ENCODE measurements at regions not wholly inside any gene's neighbourhood (a gene's known extent, or its start where the extent isn't known, plus 50 kb on each side); places are given as distances from the start of the nearest gene placed in this dataset.
"Not testable (repeated sequence)": the region's sequence is repeated elsewhere in the genome, so short reads cannot be mapped to it uniquely, and the experiment has no call there.

- DNase-seq: no peak
These were observed 106.3 kb upstream of the FOXA2 start for GRCh38 chr20:22690616-22691179.

- DNase-seq: peak in 52 of 56 donors; percentile 12 to 80 (median 52)
These were observed 107.2 kb upstream of the FOXA2 start for GRCh38 chr20:22691369-22692118.

DNA sequence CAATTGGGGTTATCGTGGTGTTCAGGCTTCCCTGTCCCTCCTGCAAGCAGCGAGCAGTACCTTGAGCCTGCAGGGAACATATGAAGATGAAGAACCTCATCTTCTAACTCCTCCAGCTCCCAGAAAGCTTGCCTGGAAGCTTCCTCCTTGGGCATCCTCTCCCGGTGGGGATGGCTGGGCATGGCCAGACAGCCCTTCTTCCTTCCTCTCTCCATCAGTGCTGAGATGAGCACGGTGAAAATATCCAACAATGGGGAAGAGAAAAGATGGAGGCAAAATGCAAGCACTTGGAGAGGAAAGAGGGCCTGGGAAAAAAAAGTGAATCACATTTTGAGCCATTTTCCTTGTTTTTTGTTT lies 107.7 kb upstream of the FOXA2 start:
- no peak for DNase-seq

DNA sequence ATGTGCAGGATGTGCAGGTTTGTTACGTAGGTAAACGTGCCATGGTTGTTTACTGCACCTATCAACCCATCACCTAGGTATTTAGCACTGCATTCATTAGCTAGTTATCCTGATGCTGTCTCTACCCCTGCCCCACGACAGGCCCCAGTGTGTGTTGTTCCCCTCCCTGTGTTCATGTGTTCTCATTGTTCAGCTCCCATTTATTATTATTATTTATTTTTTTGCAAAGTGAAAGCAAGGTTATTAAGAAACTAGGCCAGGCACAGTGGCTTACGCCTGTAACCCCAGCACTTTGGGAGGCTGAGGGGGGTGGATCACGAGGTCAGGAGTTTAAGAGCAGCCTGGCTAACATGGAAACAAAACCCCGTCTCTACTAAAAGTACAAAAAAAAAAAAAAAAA lies 108.2 kb upstream of the FOXA2 start:
- DNase-seq: not testable (repeated sequence)

DNA sequence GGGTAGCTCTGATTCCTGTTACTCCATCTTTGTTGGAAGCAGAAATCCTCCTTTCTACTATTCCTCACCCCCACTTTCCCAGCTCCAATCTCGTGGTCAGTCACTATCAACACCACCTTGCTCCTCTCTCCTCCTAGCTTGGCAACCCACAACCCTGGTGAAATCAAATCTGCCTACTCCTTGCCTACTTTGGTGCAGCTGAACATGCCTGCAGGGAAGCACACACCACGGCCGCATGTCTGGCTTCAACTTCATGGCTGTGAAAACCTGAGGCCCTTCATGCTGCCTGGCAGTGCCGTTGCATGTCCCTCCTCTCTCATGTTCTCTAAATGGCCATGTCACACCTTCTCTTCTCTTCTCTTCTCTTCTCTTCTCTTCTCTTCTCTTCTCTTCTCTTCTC lies 112.4 kb upstream of the FOXA2 start:
- DNase-seq: no peak

DNA sequence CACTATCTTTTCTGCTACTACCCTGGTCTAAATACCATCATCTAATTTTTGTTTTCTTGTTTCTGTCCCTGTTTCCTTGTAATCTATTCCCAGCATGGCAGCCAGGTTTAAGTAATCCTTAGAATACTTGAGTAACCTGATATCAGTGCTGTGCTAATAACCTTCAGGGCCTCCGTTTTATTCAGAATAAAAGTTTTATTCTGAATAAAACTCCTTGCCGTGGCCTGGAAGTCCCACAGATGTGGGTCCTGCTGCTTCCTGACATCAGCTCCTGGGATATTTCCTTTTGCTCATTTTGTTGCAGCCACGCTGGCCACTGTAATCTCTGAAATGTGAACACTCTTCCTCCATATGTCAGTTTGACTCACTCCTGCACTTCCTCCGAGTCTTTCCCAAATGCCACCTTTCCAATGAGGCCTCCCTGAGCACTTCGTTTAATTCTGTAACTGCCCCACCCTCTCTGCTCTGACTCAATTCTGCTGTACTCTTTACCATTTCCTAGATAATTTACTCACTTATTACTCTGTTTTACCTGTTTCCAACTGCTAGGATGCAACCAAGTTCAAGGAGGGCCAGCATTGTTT lies 114.0 kb upstream of the FOXA2 start:
- no peak for DNase-seq

- no peak for DNase-seq
These were observed 115.0 kb upstream of the FOXA2 start for GRCh38 chr20:22699396-22699795.

DNA sequence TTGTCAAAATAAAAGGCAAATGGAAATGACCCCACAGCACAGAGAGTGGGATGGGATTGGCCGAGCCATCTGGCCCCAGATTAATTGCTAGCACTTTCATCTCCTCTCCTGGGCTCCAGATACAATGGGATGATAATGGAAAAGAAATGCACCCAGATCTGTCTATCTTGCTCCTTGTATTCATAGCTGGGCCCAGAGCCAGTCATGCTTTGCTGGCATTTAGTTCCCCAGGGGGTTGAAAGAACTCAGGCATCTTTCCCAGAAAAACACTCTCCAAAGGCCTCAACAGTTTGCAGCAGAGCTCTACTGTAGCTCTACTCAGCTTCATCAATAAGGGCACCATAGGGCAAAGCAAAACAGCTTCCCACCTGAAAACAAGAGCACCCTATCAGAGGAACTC lies 116.0 kb upstream of the FOXA2 start:
- peak in 1 of 56 donors; percentile 18 for DNase-seq

- DNase-seq: no peak
These were observed 117.4 kb upstream of the FOXA2 start for GRCh38 chr20:22701679-22702308.

- no peak for DNase-seq
These were observed 119.5 kb upstream of the FOXA2 start for GRCh38 chr20:22703843-22704242.

GRCh38 chr20:22711971-22712755 lies 127.8 kb upstream of the FOXA2 start:
- DNase-seq: no peak

DNA sequence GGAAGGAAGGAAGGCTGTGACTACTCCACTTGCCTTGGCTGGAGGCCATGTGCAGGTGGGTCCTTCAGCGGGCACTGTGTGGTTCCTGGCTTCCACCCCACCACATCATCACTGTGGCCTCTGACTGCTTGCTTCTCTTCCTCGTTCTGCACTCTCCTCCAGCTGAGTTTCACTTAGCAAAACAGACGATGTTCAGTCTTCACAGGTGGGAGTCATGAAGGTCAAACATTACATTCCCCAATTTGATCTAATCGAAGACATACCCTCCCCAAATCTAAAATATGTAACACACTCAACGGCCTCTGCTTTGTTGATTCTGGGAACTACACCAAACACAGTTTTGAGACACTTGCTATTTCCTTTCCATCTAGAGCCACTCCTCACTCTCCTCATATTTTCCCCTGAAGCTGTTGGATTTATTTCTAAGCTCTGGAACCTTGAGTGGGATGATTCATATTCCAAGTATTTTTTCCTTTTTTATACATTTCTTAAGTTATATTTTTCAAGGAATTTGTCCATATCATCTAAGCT lies 132.5 kb upstream of the FOXA2 start:
- DNase-seq: no peak

DNA sequence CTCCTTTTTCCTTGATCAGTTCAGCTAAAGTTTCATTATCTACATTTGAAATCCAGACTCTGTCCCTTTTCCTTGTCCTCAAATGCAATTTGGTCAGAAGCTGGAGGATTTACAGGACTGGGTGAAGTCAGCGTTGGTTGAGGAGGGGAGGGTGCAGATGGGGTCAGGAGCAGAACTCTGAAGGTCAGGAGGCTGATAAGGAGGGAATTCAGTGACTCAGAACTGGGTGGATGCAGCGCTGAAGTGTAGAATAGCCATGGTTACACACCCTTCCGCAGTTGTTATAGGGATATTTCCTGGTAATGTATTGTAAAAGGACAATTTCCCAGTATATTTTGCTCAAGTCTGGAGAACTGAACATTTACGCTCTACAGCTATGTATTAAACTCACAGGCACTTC lies 133.1 kb upstream of the FOXA2 start:
- no peak for DNase-seq

DNA sequence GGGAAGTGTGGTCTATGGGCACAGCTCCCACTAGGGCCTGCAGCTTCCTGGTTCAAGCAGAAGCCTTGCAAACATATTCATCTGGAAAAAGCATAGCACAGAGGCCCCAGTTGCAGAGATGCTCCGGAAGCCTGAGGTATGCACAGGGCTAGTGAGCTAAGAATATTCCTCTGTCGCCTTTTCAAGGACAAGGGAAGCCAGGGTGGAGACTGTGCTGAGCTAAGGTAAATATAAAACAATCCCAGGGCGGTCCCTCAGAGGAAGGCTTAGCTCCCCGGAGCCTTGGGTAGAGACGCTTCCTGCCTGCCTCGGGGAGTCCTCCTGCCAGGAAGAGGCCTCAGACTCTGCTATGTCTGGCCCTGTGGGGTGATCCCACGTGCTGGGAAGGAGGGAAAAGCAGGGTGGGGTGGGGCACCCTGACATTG lies 134.8 kb upstream of the FOXA2 start:
- no peak for DNase-seq

DNA sequence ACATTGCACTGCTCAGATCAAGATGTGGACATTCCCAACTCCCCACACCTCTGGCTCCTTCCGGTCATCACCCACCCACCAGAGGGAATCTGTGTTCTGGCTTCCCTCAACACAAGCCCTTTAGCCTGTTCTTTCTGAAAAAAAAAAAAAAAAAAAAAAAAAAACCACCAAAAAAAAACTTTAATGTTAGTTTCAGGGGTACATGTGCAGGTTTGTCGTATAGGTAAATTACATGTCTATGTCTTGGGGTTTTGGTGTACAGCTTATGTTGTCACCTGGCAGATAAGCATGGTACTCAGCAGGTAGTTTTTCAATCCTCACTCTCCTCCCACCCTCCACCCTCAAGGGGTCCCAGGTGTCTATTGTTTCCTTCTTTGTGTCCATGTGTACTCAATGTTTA lies 135.8 kb upstream of the FOXA2 start:
- no peak for DNase-seq

DNA sequence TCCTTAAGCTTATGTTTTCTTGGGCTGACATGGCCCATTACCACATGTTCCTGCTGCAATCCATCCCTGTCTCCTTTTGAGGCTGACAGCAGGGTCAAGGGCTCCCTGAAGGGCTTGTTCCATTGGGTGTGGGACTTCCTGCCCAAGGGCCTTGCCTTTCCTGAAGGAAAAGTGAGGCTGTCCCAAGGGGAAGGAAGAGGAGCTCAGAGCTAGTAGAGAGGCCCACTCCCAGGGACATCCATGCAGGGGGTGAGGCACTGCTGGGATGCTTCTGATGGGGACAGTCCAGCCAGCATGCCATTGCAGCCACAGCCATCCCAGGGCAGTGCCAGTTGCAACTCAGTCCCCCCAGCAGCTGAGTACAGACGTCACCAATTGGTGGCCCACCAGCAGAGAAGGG lies 138.4 kb upstream of the FOXA2 start:
- DNase-seq: no peak

DNA sequence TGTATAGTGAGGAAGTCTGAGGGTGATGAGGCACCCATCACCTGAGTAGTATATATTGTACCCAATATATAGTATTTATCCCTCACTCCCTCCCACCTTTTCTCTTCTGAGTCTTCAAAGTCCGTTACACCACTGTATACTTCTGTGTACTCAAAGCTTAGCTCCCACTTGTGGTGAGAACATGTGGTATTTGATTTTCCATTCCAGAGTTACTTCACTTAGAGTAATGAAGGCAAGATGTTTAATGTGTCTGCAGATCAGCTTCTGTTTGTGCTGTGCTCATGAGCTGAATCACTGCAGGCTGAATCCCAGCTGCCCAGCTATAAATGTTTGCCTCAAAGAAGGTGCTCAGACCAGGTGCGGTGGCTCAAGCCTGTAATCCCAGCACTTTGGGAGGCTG lies 139.3 kb upstream of the FOXA2 start:
- DNase-seq: no peak

DNA sequence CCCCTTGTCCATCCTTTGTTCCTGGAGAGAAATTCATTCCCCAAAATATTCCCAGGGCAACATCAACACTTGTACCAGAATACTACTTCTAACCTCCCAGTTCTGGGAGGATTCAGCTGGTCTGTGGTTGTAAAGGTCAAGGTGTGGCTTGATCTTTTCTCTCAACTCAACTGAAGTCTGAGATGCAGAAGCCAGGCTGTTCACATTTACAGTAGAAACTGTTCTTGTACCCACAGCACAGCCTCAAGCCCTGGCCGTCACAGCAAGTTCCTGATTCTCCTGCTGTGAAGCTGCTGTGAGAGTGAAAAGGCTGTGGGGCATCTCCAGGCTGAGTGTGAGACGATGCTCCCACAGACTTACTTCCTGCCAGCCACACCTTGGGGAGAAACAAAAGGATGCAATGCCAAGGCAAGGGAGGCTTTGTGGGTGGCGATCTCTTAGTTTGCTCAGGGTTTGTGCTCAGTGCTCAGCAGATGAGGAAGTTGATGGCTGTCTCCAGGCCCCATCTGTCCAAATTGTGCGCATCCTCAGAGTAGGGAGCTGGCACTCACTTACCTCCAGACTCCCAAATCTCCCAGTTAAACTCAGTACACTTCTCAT lies 143.9 kb upstream of the FOXA2 start:
- no peak for DNase-seq

DNA sequence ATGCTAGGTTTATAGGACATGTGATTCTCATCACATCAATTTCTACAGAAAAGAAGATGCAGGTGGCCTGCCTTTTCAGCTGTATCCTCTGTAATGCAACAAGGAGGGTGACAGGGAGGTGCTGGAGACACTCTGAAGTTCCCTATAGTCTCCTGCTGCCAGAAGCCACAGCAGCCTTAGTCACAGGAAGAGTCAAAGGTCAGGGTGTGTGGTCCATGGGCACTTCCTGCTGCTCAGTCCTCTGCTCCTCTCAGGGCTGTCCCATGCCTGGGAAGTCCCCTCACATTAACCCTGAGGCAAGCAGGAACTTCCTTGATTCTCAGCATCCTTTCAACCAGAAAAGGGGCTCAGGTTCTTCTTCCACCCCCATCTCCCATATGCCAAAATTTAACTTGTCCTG lies 144.8 kb upstream of the FOXA2 start:
- no peak for DNase-seq

DNA sequence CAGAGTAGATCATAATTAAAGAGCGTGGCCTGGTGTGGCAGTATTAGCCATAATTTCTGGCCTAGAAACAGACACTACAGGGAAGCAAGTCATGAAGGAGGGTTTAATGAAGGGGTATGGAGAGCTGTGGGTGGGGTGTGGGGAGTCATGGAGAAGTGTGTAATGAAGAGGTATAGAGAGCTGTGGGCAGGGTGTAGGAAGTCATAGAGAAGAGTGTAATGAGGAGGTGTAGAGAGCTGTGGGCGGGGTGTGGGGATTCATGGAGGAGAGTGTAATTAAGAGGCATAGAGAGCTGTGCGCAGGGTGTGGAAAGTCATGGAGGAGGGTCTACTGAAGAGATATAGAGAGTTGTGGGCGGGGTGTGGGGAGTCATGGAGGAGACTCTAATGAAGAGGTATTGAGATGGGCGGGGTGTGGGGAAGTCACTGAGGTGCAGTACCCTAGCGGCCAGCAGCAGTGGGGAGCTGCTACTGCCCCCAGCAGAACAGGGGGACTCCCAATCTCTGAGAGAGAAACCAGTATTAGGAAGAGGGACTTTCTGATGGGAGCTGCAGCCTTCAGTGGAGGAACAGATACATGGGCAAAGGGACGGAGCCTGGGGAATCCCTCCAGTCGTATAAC lies 145.4 kb upstream of the FOXA2 start:
- DNase-seq: no peak

DNA sequence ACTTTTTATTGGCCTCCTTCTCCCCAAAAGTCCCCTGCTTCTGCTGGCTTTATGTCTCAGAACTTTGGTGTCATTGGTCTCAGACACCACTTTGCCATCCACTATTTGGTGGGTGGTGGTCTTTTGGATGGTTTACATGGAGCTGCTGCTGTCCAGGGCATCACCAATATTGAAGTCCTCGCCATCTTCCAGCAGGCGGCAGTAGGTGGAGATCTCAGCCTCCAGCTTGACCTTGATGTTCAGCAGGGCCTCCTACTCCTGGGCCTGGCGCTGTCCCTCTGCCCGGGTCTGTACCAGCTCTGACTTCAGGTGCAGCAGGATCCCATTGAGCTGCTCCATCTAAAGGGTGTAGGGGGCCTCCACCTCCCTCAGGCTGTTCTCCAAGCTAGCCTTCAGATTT lies 148.4 kb upstream of the FOXA2 start:
- no peak for DNase-seq
